HEK293 (cell line): ENCODE measurements at regions not wholly inside any gene's neighbourhood (a gene's known extent, or its start where the extent isn't known, plus 50 kb on each side); places are given as distances from the start of the nearest gene placed in this dataset.

Experiments
- CTCF ChIA-PET: fragments of 350-600 bp; formaldehyde crosslinking; extraction: SDS; loops from one replicate; lab custom pipeline; 2021; ENCODE audit warnings: antibody characterized with exemption; lab: Yijun Ruan, JAX
- POLR2A ChIA-PET: fragments of 300-600 bp; formaldehyde crosslinking; extraction: SDS; loops from one replicate; lab custom pipeline; 2020; ENCODE audit warnings: antibody characterized with exemption, inconsistent platforms; lab: Yijun Ruan, JAX
- H3K27ac ChIP-seq: fragments of 200-500 bp; sonication (Bioruptor generic); 2 replicates; pipeline ENCODE4 v1.5.1; 2014; ENCODE audit warnings: low read depth, low read length, control low read depth, inconsistent platforms; ENCODE audit errors: extremely low read depth
- H3K36me3 ChIP-seq, 2 experiments: fragments of 200-500 bp in 1 of 2; sonication (Bioruptor generic) in 1 of 2; 1 replicate in 1 of 2; 2 replicates in 1 of 2; pipeline ENCODE4 v1.5.1; 2014 to 2017; ENCODE audit warnings: inconsistent platforms in 2 of 2, low read length in 2 of 2; ENCODE audit not compliant: control insufficient read depth in 2 of 2, insufficient read depth in 1 of 2
- H3K4me1 ChIP-seq: fragments of 200-500 bp; sonication (Bioruptor generic); 2 replicates; pipeline ENCODE4 v1.5.1; 2014; ENCODE audit warnings: mild to moderate bottlenecking, low read length, inconsistent platforms; ENCODE audit not compliant: control insufficient read depth, insufficient read depth
- H3K4me3 ChIP-seq: 2 replicates; pipeline ENCODE4 v1.5.1; 2011; ENCODE audit warnings: low read depth, mild to moderate bottlenecking, control low read depth, low read length, moderate library complexity
- H3K9me3 ChIP-seq: fragments of 200-500 bp; sonication (Bioruptor generic); 2 replicates; pipeline ENCODE4 v1.5.1; 2014; ENCODE audit warnings: low read depth, low read length, inconsistent platforms; ENCODE audit not compliant: control insufficient read depth, insufficient read depth
- BCL11A ChIP-seq: fragments of 450-650 bp; formaldehyde crosslinking; IDR thresholded peaks from 2 replicates; pipeline ENCODE4 v1.5.1; 2016; ENCODE audit warnings: low read depth, missing biosample characterization, missing genetic modification characterization
- OVOL3 ChIP-seq: fragments of 450-650 bp; formaldehyde crosslinking; IDR thresholded peaks from 2 replicates; pipeline ENCODE4 v1.5.1; 2016; ENCODE audit warnings: missing biosample characterization, missing genetic modification characterization
- SETDB1 ChIP-seq: IDR thresholded peaks from one replicate; pipeline ENCODE4 v1.6.1; 2017; ENCODE audit warnings: mild to moderate bottlenecking, low read length, moderate library complexity, mixed read lengths; ENCODE audit not compliant: insufficient read length
- SP3 ChIP-seq: fragments of 450-650 bp; formaldehyde crosslinking; IDR thresholded peaks from 2 replicates; pipeline ENCODE4 v1.5.1; 2016; ENCODE audit warnings: missing biosample characterization, missing genetic modification characterization
- ZBTB21 ChIP-seq: fragments of 450-650 bp; formaldehyde crosslinking; IDR thresholded peaks from 2 replicates; pipeline ENCODE4 v1.5.1; 2017; ENCODE audit warnings: missing biosample characterization, missing genetic modification characterization
- ZBTB48 ChIP-seq: fragments of 450-650 bp; formaldehyde crosslinking; IDR thresholded peaks from 2 replicates; pipeline ENCODE4 v1.5.1; 2016; ENCODE audit warnings: missing biosample characterization, missing genetic modification characterization
- ZBTB8A ChIP-seq: fragments of 450-650 bp; formaldehyde crosslinking; IDR thresholded peaks from 2 replicates; pipeline ENCODE4 v1.5.1; 2016; ENCODE audit warnings: missing biosample characterization, missing genetic modification characterization
- ZFP3 ChIP-seq: fragments of 450-650 bp; formaldehyde crosslinking; IDR thresholded peaks from 2 replicates; pipeline ENCODE4 v1.5.1; 2016; ENCODE audit warnings: low read depth, missing biosample characterization, missing genetic modification characterization
- ZFP37 ChIP-seq: fragments of 450-650 bp; formaldehyde crosslinking; IDR thresholded peaks from 2 replicates; pipeline ENCODE4 v1.5.1; 2016; ENCODE audit warnings: missing biosample characterization, missing genetic modification characterization
- ZNF19 ChIP-seq: fragments of 450-650 bp; formaldehyde crosslinking; IDR thresholded peaks from 2 replicates; pipeline ENCODE4; 2016; ENCODE audit warnings: missing biosample characterization, missing genetic modification characterization, low read depth
- ZNF23 ChIP-seq: fragments of 450-650 bp; formaldehyde crosslinking; IDR thresholded peaks from 2 replicates; pipeline ENCODE4 v1.5.1; 2016; ENCODE audit warnings: missing biosample characterization, missing genetic modification characterization, borderline replicate concordance
- ZNF571 ChIP-seq: fragments of 450-650 bp; formaldehyde crosslinking; IDR thresholded peaks from 2 replicates; pipeline ENCODE4 v1.5.0; 2017; ENCODE audit warnings: missing biosample characterization, missing genetic modification characterization
- ZNF658 ChIP-seq: fragments of 450-650 bp; formaldehyde crosslinking; IDR thresholded peaks from 2 replicates; pipeline ENCODE4; 2016; ENCODE audit warnings: missing biosample characterization, missing genetic modification characterization
- ZNF785 ChIP-seq: fragments of 450-650 bp; formaldehyde crosslinking; IDR thresholded peaks from 2 replicates; pipeline ENCODE4 v1.5.1; 2016; ENCODE audit warnings: missing biosample characterization, missing genetic modification characterization
- TF ChIP-seq, protein P1 (sequence below): fragments of 450-650 bp; formaldehyde crosslinking; IDR thresholded peaks from 2 replicates; pipeline ENCODE4 v1.5.1; 2016; ENCODE audit warnings: missing biosample characterization, missing genetic modification characterization

- no peak for TF ChIP-seq ZBTB21 (tag by site-specific recombination)
- no peak for TF ChIP-seq ZBTB8A (tag by site-specific recombination)
- TF ChIP-seq SETDB1, result peak; percentile 57
- no peak for TF ChIP-seq ZNF571 (tag by site-specific recombination)
- no peak for TF ChIP-seq ZNF785 (tag by site-specific recombination)
- TF ChIP-seq ZNF23 (tag by site-specific recombination), result peak; percentile 71; the same call in 1 of the 2 replicates
- TF ChIP-seq ZNF19, result no peak
- CTCF ChIA-PET, result interaction anchor here (0.6 to 1.6 kb wide), 2 partner anchors 8 to 23 kb away, joined by 3 to 4 read pairs; no protein-coding TSS in a partner anchor
- Histone ChIP-seq H3K9me3 (no peaks in the 10 kb centered on the region), H3K27ac (no peak overlapping the region), H3K4me3 (no peak overlapping the region), H3K4me1 (peaks cover 5% of the 10 kb centered on the region), H3K36me3 (no peaks in the 10 kb centered on the region)
- POLR2A ChIA-PET, result no interaction called here
Measured at GRCh38 chr14:55802986-55803872, 223.2 kb downstream of the KTN1 start.

- TF ChIP-seq ZFP3 (tag by site-specific recombination) (no peak), ZFP37 (tag by site-specific recombination) (no peak), BCL11A (no peak), SP3 (no peak), ZNF658 (tag by site-specific recombination) (no peak)
- no peaks in the 10 kb centered on the region for H3K9me3 ChIP-seq
- H3K4me1 ChIP-seq, result peaks cover 5% of the 10 kb centered on the region
- ChIA-PET CTCF (interaction anchor here (1.6 kb wide), 1 partner anchor 9 kb away, joined by 3 read pairs; no protein-coding TSS in a partner anchor), POLR2A (no interaction called here)
- no peak overlapping the region for H3K27ac ChIP-seq
- no peaks in the 10 kb centered on the region for H3K36me3 ChIP-seq
- H3K4me3 ChIP-seq, result no peak overlapping the region
Measured at GRCh38 chr14:55803873-55804553, 224.0 kb downstream of the KTN1 start.

- Histone ChIP-seq H3K27ac (no peak overlapping the region), H3K9me3 (no peaks in the 10 kb centered on the region)
- POLR2A ChIA-PET, result no interaction called here
- CTCF ChIA-PET, result interaction anchor here (1.6 kb wide), 1 partner anchor 10 kb away, joined by 3 read pairs; no protein-coding TSS in a partner anchor
- TF ChIP-seq, protein P1, sequence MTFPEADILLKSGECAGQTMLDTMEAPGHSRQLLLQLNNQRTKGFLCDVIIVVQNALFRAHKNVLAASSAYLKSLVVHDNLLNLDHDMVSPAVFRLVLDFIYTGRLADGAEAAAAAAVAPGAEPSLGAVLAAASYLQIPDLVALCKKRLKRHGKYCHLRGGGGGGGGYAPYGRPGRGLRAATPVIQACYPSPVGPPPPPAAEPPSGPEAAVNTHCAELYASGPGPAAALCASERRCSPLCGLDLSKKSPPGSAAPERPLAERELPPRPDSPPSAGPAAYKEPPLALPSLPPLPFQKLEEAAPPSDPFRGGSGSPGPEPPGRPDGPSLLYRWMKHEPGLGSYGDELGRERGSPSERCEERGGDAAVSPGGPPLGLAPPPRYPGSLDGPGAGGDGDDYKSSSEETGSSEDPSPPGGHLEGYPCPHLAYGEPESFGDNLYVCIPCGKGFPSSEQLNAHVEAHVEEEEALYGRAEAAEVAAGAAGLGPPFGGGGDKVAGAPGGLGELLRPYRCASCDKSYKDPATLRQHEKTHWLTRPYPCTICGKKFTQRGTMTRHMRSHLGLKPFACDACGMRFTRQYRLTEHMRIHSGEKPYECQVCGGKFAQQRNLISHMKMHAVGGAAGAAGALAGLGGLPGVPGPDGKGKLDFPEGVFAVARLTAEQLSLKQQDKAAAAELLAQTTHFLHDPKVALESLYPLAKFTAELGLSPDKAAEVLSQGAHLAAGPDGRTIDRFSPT (tag by site-specific recombination), result no peak
- TF ChIP-seq OVOL3 (tag by site-specific recombination) (no peak), ZBTB48 (no peak), ZBTB21 (tag by site-specific recombination) (no peak)
- TF ChIP-seq, all 188 proteins: peak for 0
- Histone ChIP-seq H3K4me1 (peaks cover 5% of the 10 kb centered on the region), H3K36me3 (no peaks in the 10 kb centered on the region), H3K4me3 (no peak overlapping the region)
Measured at GRCh38 chr14:55805250-55805649, 225.2 kb downstream of the KTN1 start.
